ENCODE measurements at regions not wholly inside any gene's neighbourhood (a gene's known extent, or its start where the extent isn't known, plus 50 kb on each side); places are given as distances from the start of the nearest gene placed in this dataset.

DNA sequence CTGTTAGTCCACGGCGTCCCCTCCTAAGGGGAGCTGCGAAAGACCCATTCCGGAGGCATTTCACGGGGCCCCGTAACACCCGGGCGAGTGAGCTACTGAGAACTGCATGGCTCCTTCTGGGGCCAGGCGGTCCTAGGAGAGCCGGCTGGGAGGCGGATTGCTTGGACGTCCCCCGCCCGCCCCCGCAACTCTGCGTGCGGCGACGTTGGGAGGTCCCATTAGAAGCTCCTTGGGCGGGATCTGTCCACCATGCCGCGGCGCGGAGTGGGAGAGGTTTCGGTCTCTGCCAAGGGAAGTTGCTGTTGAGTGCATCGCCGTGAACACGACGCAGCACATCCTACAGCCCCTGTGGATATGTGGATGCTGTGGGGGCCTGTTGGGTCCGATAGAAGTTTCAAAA, 85.4 kb upstream of the IGFBP7 start:
- Histone ChIP-seq H3K36me3 (no peaks in the 10 kb centered on the region), H3K9me3 (no peaks in the 10 kb centered on the region), H3K4me1 (ENCODE audit: control insufficient read depth in 1 of 2, low read depth in 2 of 2) (peaks cover 0 to 7% of the 10 kb centered on the region in 2 donors), H3K27me3 (replicated peaks; ENCODE audit: insufficient read depth) (no peaks in the 10 kb centered on the region), H3K4me3 (no peak overlapping the region), H3K27ac (no peak overlapping the region)
- DNase-seq (ENCODE audit: low spot score) (no peak), ATAC-seq (ENCODE audit: insufficient number of reproducible peaks, low FRiP score, low read depth) (no peak)
- TF ChIP-seq, protein P1, sequence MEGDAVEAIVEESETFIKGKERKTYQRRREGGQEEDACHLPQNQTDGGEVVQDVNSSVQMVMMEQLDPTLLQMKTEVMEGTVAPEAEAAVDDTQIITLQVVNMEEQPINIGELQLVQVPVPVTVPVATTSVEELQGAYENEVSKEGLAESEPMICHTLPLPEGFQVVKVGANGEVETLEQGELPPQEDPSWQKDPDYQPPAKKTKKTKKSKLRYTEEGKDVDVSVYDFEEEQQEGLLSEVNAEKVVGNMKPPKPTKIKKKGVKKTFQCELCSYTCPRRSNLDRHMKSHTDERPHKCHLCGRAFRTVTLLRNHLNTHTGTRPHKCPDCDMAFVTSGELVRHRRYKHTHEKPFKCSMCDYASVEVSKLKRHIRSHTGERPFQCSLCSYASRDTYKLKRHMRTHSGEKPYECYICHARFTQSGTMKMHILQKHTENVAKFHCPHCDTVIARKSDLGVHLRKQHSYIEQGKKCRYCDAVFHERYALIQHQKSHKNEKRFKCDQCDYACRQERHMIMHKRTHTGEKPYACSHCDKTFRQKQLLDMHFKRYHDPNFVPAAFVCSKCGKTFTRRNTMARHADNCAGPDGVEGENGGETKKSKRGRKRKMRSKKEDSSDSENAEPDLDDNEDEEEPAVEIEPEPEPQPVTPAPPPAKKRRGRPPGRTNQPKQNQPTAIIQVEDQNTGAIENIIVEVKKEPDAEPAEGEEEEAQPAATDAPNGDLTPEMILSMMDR (IDR thresholded peaks at IDR 0.05) = no peak

DNA sequence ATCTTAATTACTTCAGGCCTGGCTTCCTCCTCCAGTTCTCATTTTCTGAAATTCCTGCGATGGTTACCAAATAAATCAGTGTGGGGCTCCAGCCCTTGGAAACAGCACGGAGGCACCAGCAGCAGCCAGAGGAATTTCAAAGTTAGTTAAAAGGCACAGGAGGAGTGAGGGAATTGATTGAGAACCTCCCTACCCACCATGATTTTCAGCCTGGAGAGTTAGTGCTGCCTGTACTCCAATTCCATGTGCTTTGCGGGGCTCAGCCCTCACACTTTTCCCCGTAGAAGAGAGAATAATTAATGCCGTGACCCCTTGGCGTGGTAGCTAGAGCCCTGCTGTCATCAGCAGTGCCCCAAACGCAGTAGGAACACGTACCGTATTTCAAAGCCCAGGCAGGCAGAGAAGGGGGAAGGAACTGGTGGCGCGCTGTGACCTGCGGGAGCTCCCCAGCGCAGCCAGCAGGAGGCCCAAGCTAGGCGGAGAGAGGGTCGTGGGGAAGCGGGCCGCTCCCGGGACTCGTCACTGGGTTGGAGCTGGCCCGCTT, 84.0 kb upstream of the IGFBP7 start:
- Histone ChIP-seq H3K36me3 (no peaks in the 10 kb centered on the region), H3K27me3 (replicated peaks; ENCODE audit: insufficient read depth) (no peaks in the 10 kb centered on the region), H3K27ac (no peak overlapping the region), H3K4me1 (ENCODE audit: control insufficient read depth in 1 of 2, low read depth in 2 of 2) (peaks cover 0 to 7% of the 10 kb centered on the region in 2 donors), H3K4me3 (no peak overlapping the region), H3K9me3 (no peaks in the 10 kb centered on the region)
- ATAC-seq (ENCODE audit: insufficient number of reproducible peaks, low FRiP score, low read depth) = no peak
- DNase-seq (ENCODE audit: low spot score) = no peak
- TF ChIP-seq, protein P1 (IDR thresholded peaks at IDR 0.05) = no peak

DNA sequence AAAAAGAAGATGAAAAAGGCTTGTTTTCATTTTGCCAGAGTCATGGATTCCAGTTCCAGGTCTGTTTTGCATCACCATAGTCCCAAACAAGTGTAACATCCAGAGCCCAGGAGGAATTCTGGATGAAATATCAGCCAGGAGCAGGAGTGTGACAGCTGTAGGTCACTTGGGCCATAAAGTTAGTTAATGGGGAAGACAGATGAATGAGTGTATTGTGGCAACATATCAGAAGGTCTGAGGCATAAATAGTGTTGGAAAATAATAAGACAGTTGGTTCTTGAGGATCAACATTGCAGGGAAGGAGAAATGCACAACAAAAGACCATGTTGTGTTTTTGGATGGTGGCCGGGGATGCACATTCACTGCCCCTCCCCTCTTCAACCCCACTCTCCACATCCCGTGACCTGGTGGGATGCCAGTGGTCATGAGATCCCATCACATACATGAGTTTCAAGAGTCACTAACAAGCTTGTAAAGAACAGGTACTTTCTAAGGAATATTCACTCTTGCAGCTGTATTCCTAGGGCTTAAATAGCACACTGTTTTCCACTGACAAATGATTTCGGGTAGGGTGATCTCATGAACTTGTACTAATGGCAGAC, 83.1 kb upstream of the IGFBP7 start:
- TF ChIP-seq, protein P1 (IDR thresholded peaks at IDR 0.05) = no peak
- no peak overlapping the region for H3K4me3 ChIP-seq
- no peaks in the 10 kb centered on the region for H3K36me3 ChIP-seq
- no peak overlapping the region for H3K27ac ChIP-seq
- DNase-seq (ENCODE audit: low spot score) = no peak
- no peaks in the 10 kb centered on the region for H3K9me3 ChIP-seq
- H3K4me1 ChIP-seq (ENCODE audit: control insufficient read depth in 1 of 2, low read depth in 2 of 2) = peaks cover 0 to 7% of the 10 kb centered on the region in 2 donors
- ATAC-seq (ENCODE audit: insufficient number of reproducible peaks, low FRiP score, low read depth) = no peak
- H3K27me3 ChIP-seq (replicated peaks; ENCODE audit: insufficient read depth) = no peaks in the 10 kb centered on the region

DNA sequence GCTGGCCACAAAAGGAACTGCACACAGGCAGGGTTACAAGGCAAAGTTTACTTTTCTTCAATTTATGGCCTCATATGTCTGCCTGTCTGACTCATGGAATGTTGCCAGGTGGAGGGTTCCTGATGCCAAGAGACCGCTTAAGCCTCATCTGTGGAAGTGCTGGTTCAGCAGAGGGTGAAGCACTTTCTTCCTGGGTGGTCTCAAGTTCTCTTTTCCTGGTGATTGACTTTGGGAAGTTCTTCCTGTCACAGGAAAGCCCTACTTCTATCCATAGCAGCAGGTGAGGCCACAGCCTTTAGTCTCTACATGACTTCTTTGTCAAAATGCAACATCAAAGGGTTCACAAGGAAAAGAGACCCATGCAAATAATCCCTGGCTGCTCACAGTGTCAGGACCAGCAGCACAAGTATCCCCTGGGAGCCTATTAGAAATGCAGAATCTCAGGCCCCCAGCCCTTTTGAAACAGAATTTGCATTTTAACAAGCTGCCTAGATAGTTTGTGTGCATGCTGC, 81.4 kb upstream of the IGFBP7 start:
- ATAC-seq (ENCODE audit: insufficient number of reproducible peaks, low FRiP score, low read depth) (no peak), DNase-seq (ENCODE audit: low spot score) (no peak)
- Histone ChIP-seq H3K27ac (no peak overlapping the region), H3K36me3 (no peaks in the 10 kb centered on the region), H3K4me1 (ENCODE audit: control insufficient read depth in 1 of 2, low read depth in 2 of 2) (peaks cover 0 to 7% of the 10 kb centered on the region in 2 donors), H3K27me3 (replicated peaks; ENCODE audit: insufficient read depth) (no peaks in the 10 kb centered on the region), H3K4me3 (no peak overlapping the region), H3K9me3 (no peaks in the 10 kb centered on the region)
- TF ChIP-seq, protein P1 (IDR thresholded peaks at IDR 0.05) = no peak

DNA sequence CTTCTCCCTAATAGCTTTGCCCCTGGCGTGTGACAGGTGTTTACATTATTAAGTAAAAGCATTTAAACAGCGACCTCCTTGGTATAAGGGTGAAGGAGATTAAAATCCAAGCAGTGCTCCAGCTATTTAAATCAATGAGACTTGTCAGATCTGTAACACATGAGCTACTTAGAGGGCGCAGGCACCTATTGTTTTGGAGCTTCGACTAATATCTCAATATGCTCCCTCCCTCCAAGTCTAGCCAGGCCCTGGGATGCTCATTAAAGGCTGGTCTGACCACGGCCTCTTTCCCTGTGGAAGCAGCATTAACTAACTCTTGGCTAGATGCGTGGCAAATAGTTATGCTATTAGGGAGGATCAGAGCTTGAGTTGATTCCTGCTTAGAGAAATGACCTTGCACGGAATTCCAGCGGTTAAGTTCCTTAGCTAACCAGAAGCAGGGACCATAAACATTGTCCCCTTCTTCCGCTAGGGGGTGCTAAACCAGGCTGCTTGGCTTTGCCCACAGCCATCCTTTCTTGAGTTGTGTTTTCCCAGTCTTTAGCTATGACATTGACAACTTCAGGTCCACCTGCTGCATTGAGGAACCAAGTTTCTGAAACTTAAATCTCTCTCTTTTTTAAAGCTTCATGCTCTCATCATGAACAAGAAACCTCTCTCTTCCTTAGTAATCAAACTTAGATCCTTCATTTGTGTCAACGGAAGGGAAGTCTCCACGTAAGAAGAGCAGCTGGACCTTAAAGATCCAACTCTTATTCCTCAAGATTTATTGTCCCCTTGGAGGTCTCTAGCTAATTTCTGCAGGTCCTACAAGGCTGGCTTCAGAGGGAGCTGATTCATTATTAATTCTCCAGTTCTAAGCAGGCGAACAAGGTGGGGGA, 80.7 kb upstream of the IGFBP7 start:
- DNase-seq (ENCODE audit: low spot score) (no peak), ATAC-seq (ENCODE audit: insufficient number of reproducible peaks, low FRiP score, low read depth) (no peak)
- no peaks in the 10 kb centered on the region for H3K9me3 ChIP-seq
- no peak overlapping the region for H3K4me3 ChIP-seq
- H3K27me3 ChIP-seq (replicated peaks; ENCODE audit: insufficient read depth) = no peaks in the 10 kb centered on the region
- TF ChIP-seq, protein P1 (IDR thresholded peaks at IDR 0.05) = no peak
- peaks cover 0 to 7% of the 10 kb centered on the region in 2 donors for H3K4me1 ChIP-seq (ENCODE audit: control insufficient read depth in 1 of 2, low read depth in 2 of 2)
- H3K36me3 ChIP-seq = no peaks in the 10 kb centered on the region
- H3K27ac ChIP-seq = no peak overlapping the region

Data from thoracic aorta (tissue), 2 donors.